ENCODE measurements at regions not wholly inside any gene's neighbourhood (a gene's known extent, or its start where the extent isn't known, plus 50 kb on each side); places are given as distances from the start of the nearest gene placed in this dataset.

DNA sequence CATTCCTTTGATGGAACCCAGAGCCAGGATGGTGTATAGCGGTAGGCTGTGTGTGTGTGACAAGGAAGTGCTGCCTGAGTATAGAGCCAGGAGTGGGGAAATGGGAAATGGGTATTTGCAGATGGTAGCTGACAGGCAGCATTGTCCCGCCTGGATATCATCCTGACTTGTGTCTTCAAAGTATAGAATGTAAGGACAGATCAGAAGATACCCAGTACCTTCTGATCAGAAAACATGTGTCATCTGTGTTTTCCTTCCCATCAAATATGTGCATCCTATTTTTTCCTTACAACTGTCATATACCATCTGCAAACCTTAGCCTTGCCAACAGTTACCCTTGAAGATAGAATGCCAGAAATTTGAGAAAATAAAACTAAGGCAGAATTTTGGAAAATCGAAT, 146.2 kb upstream of the CBLB start:
- Histone ChIP-seq H3K27me3 (no peaks in the 10 kb centered on the region), H3K9ac (ENCODE audit: low read depth in 2 of 2, low read length in 2 of 2) (no peak overlapping the region), H3K4me1 (no peaks in the 10 kb centered on the region), H3K9me3 (no peaks in the 10 kb centered on the region), H3K36me3 (no peaks in the 10 kb centered on the region), H3K27ac (no peak overlapping the region), H3K4me3 (no peak overlapping the region)
- no peak for DNase-seq
- no peak for TF ChIP-seq CTCF (IDR thresholded peaks at IDR 0.05)
- intact Hi-C loops (cut with DNase I), result no loop called here

- no peak for TF ChIP-seq CTCF (IDR thresholded peaks at IDR 0.05)
- Histone ChIP-seq H3K4me1 (no peaks in the 10 kb centered on the region), H3K27ac (no peak overlapping the region), H3K4me3 (no peak overlapping the region), H3K27me3 (no peaks in the 10 kb centered on the region), H3K9ac (ENCODE audit: low read depth in 2 of 2, low read length in 2 of 2) (no peak overlapping the region), H3K36me3 (no peaks in the 10 kb centered on the region), H3K9me3 (no peaks in the 10 kb centered on the region)
- no peak for DNase-seq
- intact Hi-C loops (cut with DNase I), result no loop called here
Measured at GRCh38 chr3:106018102-106018501, 149.3 kb upstream of the CBLB start.

DNA sequence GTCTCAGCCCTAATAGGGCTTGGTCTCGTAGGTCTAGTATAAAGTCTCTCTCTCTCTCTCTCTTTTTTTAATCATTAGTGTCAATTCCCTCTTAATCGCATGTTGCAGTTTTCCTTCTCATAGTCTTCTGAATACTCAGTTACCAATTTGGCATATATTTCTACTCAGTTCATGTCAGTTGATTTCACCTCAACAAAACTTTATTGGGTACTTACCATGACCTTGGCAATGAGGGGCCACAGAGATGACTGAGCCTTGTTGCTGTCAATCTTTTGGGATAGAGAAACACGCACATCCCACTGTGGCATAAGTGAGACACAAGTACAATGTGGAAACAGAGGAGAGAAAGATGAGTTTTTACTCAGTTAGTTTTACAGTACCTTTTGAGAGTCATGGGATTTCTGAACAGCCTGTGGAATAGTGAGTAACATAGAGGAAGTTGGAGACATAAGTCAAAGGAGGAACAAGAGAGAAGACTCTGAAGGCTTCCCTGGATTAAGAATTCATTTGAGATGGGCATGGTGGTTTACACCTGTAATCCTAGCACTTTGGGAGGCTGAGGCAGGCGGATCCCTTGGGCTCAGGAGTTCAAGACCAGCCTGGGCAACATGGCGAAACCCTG, 150.2 kb upstream of the CBLB start:
- Histone ChIP-seq H3K27ac (no peak overlapping the region), H3K36me3 (no peaks in the 10 kb centered on the region), H3K4me1 (no peaks in the 10 kb centered on the region), H3K27me3 (no peaks in the 10 kb centered on the region), H3K9ac (ENCODE audit: low read depth in 2 of 2, low read length in 2 of 2) (no peak overlapping the region), H3K4me3 (no peak overlapping the region), H3K9me3 (no peaks in the 10 kb centered on the region)
- intact Hi-C loops (cut with DNase I), result no loop called here
- no peak for DNase-seq
- TF ChIP-seq CTCF (IDR thresholded peaks at IDR 0.05), result no peak

- Histone ChIP-seq H3K27ac (no peak overlapping the region), H3K4me1 (no peaks in the 10 kb centered on the region), H3K4me3 (no peak overlapping the region), H3K27me3 (no peaks in the 10 kb centered on the region), H3K9me3 (no peaks in the 10 kb centered on the region), H3K36me3 (no peaks in the 10 kb centered on the region), H3K9ac (ENCODE audit: low read depth in 2 of 2, low read length in 2 of 2) (no peak overlapping the region)
- TF ChIP-seq CTCF (IDR thresholded peaks at IDR 0.05), result no peak
- intact Hi-C loops (cut with DNase I), result no loop called here
- no peak for DNase-seq
Measured at GRCh38 chr3:106022913-106023312, 154.1 kb upstream of the CBLB start.

GRCh38 chr3:106025151-106025722, 156.4 kb upstream of the CBLB start:
- intact Hi-C loops (cut with DNase I), result no loop called here
- H3K36me3 ChIP-seq, result no peaks in the 10 kb centered on the region
- no peaks in the 10 kb centered on the region for H3K27me3 ChIP-seq
- DNase-seq, result peak; percentile 26
- H3K4me1 ChIP-seq, result no peaks in the 10 kb centered on the region
- no peak for TF ChIP-seq CTCF (IDR thresholded peaks at IDR 0.05)
- H3K9ac ChIP-seq (ENCODE audit: low read depth in 2 of 2, low read length in 2 of 2), result no peak overlapping the region
- H3K9me3 ChIP-seq, result no peaks in the 10 kb centered on the region
- peak overlapping the region; percentile 30 for H3K27ac ChIP-seq
- no peak overlapping the region for H3K4me3 ChIP-seq

Measured in colonic mucosa (tissue), 4 donors.